ENCODE measurements at regions not wholly inside any gene's neighbourhood (a gene's known extent, or its start where the extent isn't known, plus 50 kb on each side); places are given as distances from the start of the nearest gene placed in this dataset.

DNA sequence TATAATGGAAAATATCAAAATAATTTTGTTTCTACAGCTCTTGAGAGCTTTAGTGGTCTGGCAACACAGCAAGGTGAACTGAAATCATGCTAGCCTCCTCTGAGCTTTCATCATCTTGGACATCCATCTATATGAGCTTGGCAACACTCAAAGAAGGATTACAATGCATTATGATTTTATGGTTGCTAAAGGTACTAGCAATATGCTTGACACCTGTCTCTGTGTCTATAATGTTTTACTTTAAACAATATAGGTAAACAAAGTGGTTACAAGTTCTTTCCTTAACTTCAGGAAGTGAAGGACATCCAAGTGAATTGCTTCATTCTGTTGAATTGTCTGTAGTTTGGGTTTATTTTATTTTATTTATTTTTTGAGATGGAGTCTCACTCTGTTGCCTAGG, 203.7 kb upstream of the RRP15 start:
- TF ChIP-seq, protein P1, sequence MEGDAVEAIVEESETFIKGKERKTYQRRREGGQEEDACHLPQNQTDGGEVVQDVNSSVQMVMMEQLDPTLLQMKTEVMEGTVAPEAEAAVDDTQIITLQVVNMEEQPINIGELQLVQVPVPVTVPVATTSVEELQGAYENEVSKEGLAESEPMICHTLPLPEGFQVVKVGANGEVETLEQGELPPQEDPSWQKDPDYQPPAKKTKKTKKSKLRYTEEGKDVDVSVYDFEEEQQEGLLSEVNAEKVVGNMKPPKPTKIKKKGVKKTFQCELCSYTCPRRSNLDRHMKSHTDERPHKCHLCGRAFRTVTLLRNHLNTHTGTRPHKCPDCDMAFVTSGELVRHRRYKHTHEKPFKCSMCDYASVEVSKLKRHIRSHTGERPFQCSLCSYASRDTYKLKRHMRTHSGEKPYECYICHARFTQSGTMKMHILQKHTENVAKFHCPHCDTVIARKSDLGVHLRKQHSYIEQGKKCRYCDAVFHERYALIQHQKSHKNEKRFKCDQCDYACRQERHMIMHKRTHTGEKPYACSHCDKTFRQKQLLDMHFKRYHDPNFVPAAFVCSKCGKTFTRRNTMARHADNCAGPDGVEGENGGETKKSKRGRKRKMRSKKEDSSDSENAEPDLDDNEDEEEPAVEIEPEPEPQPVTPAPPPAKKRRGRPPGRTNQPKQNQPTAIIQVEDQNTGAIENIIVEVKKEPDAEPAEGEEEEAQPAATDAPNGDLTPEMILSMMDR (IDR thresholded peaks at IDR 0.05) = no peak
- TF ChIP-seq POLR2A (IDR thresholded peaks at IDR 0.05) = no peak
- no peak for DNase-seq
- Histone ChIP-seq H3K36me3 (replicated peaks in 1 of 2) (no peaks in the 10 kb centered on the region), H3K4me1 (replicated peaks in 1 of 2) (no peaks in the 10 kb centered on the region), H3K27me3 (no peaks in the 10 kb centered on the region), H3K4me3 (no peak overlapping the region), H3K27ac (no peak overlapping the region), H3K9me3 (replicated peaks in 1 of 3) (no peaks in the 10 kb centered on the region)
- intact Hi-C loops (cut with DNase I) = no loop called here

DNA sequence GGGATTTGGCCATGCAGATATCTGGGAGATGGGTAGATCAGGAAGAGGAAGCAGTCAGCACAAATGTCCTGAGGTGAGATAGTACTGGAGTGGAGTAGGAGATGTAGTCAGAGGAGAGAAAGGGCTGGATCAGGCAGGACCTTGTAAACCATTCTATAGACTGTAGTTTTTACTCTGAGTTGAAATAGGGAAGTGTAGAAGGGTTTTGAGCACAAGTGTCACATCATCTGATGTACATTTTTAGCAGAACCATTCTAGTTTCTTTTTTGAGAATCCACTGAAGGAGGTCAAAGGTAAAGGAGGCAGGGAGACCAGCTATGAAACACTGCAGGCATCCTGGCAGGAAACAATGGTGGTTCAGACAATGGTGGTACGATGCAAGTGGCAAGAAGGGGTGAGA, 194.6 kb upstream of the RRP15 start:
- 75 to 86% (median 82%) methylated on average over 1 of the region's 1 CpG for WGBS, 4 donors
- no peaks in the 10 kb centered on the region for H3K9me3 ChIP-seq (replicated peaks in 1 of 3)
- no peaks in the 10 kb centered on the region for H3K36me3 ChIP-seq (replicated peaks in 1 of 2)
- no peak overlapping the region for H3K27ac ChIP-seq
- no peaks in the 10 kb centered on the region for H3K27me3 ChIP-seq
- no peak overlapping the region for H3K4me3 ChIP-seq
- TF ChIP-seq, protein P1 (IDR thresholded peaks at IDR 0.05) = no peak
- TF ChIP-seq POLR2A (IDR thresholded peaks at IDR 0.05) = no peak
- intact Hi-C loops (cut with DNase I) = no loop called here
- H3K4me1 ChIP-seq (replicated peaks in 1 of 2) = no peaks in the 10 kb centered on the region
- DNase-seq = no peak

DNA sequence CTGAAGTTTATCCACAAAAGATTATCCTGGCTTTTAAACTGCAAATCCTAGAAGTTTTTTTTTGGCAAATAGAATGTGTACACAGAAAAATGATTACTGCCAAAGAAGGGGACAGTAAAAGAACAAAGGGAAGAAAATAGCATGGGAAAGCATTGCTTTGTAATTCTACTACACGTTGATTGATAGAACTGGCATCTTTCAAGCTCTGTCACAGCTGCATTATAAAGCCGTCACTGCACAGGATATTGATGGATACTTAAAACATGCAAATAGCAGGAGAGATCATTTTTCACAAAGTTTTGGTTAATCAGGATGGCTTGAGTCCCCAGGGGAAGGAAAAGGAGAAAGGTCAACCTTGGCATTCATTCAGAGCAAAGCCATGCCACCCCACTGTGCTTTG, 183.7 kb upstream of the RRP15 start:
- H3K27me3 ChIP-seq = no peaks in the 10 kb centered on the region

GRCh38 chr1:218108034-218108433, 177.1 kb upstream of the RRP15 start:
- WGBS, 4 donors = 72 to 82% (median 81%) methylated on average over 3 of the region's 3 CpGs
- intact Hi-C loops (cut with DNase I) = no loop called here
- TF ChIP-seq, protein P1 (IDR thresholded peaks at IDR 0.05) = no peak
- no peak for TF ChIP-seq POLR2A (IDR thresholded peaks at IDR 0.05)
- Histone ChIP-seq H3K4me1 (replicated peaks in 1 of 2) (no peaks in the 10 kb centered on the region), H3K4me3 (no peak overlapping the region), H3K27ac (no peak overlapping the region), H3K27me3 (no peaks in the 10 kb centered on the region), H3K9me3 (replicated peaks in 1 of 3) (no peaks in the 10 kb centered on the region), H3K36me3 (replicated peaks in 1 of 2) (no peaks in the 10 kb centered on the region)
- no peak for DNase-seq

More for the DNA sequence above, 183.7 kb upstream of the RRP15 start:
- H3K27ac ChIP-seq = no peak overlapping the region
- intact Hi-C loops (cut with DNase I) = no loop called here
- DNase-seq = no peak
- H3K9me3 ChIP-seq (replicated peaks in 1 of 3) = no peaks in the 10 kb centered on the region
- 49 to 63% (median 54%) methylated on average over 2 of the region's 2 CpGs for WGBS, 4 donors
- no peaks in the 10 kb centered on the region for H3K4me1 ChIP-seq (replicated peaks in 1 of 2)
- H3K4me3 ChIP-seq = no peak overlapping the region
- no peaks in the 10 kb centered on the region for H3K36me3 ChIP-seq (replicated peaks in 1 of 2)
- no peak for TF ChIP-seq POLR2A (IDR thresholded peaks at IDR 0.05)
- TF ChIP-seq, protein P1 (IDR thresholded peaks at IDR 0.05) = no peak

All from adrenal gland (tissue), 9 donors.